ENCODE measurements at regions not wholly inside any gene's neighbourhood (a gene's known extent, or its start where the extent isn't known, plus 50 kb on each side); places are given as distances from the start of the nearest gene placed in this dataset.

DNA sequence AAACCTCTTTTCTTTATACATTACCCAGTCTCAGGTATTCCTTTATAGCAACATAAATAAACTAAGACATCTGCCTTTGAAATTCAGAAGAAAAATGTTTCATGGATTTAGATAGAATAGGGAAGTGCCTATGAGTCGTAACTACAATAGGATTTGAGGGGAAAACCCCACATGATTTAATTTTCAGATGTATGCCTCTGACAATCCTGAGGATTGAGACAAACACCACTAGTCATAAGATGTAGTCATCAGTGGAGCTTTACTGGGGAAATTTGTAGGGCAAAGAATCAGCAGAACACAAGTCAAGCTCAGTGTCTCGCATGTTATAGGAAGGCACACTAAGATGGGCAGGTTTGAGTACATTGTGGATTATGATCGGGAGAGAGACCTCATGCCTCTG lies 566.4 kb downstream of the BMP2 start:
- in situ Hi-C loops (cut with MboI), result no loop called here
- peak; percentile 1 for DNase-seq
- no peaks in the 10 kb centered on the region for H4K20me1 ChIP-seq (ENCODE audit: insufficient read depth)
- no peaks in the 10 kb centered on the region for H3K79me2 ChIP-seq (ENCODE audit: insufficient read depth)
- H3K9me2 ChIP-seq (ENCODE audit: insufficient read depth), result no peaks in the 10 kb centered on the region
- H2AFZ ChIP-seq, result no peak overlapping the region
- WGBS, 2 experiments (ENCODE audit: low coverage in 1 of 2, low lambda C conversion rate in 2 of 2, missing lambda C conversion rate in 2 of 2), result 62 to 75% methylated on average over 3 of the region's 3 CpGs
- H3K9me3 ChIP-seq (ENCODE audit: low read depth), result no peaks in the 10 kb centered on the region
- no peaks in the 10 kb centered on the region for H3K27me3 ChIP-seq (replicated peaks; ENCODE audit: insufficient read depth)
- H3F3A ChIP-seq (ENCODE audit: insufficient read depth), result no peaks in the 10 kb centered on the region
- no peak for TF ChIP-seq EZH2 (IDR thresholded peaks at IDR 0.05; ENCODE audit: insufficient read depth, poor library complexity, severe bottlenecking)
- TF ChIP-seq EZH2phosphoT487 (IDR thresholded peaks at IDR 0.05; ENCODE audit: insufficient read depth, low read depth), result no peak
- no peak overlapping the region for H3K9ac ChIP-seq
- no peak overlapping the region for H3K4me2 ChIP-seq (ENCODE audit: unreplicated experiment)
- H3K4me1 ChIP-seq (ENCODE audit: insufficient read depth), result no peaks in the 10 kb centered on the region
- H3K36me3 ChIP-seq (ENCODE audit: low read depth), result no peaks in the 10 kb centered on the region
- no peak overlapping the region for H3K4me3 ChIP-seq
- no peak overlapping the region for H3K27ac ChIP-seq

DNA sequence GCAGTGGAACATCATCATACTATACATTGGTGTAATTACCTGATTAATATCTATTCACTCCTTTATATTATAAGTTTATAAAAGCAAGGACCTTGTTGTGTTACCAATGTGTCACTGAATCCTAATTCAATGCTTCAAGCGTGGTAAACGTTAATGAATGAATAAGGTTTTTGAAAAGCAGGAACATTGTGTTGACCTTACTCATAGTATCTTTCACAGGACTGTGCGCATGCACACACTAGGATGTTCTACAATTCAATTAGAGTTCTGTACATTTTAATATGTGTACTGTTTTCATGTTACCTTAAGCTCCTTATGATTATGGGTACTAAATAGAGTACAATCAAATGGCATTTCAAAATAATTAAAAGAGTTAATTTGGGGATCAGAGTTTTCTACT lies 578.5 kb downstream of the BMP2 start:
- H3F3A ChIP-seq (ENCODE audit: insufficient read depth), result no peaks in the 10 kb centered on the region
- no peak overlapping the region for H3K27ac ChIP-seq
- TF ChIP-seq EZH2phosphoT487 (IDR thresholded peaks at IDR 0.05; ENCODE audit: insufficient read depth, low read depth), result no peak
- no peak for TF ChIP-seq EZH2 (IDR thresholded peaks at IDR 0.05; ENCODE audit: insufficient read depth, poor library complexity, severe bottlenecking)
- no peaks in the 10 kb centered on the region for H3K4me1 ChIP-seq (ENCODE audit: insufficient read depth)
- H4K20me1 ChIP-seq (ENCODE audit: insufficient read depth), result no peaks in the 10 kb centered on the region
- in situ Hi-C loops (cut with MboI), result no loop called here
- no peaks in the 10 kb centered on the region for H3K27me3 ChIP-seq (replicated peaks; ENCODE audit: insufficient read depth)
- H3K4me3 ChIP-seq, result no peak overlapping the region
- H3K36me3 ChIP-seq (ENCODE audit: low read depth), result no peaks in the 10 kb centered on the region
- no peak overlapping the region for H3K4me2 ChIP-seq (ENCODE audit: unreplicated experiment)
- no peak for DNase-seq
- 78 to 81% methylated on average over 3 of the region's 3 CpGs for WGBS, 2 experiments (ENCODE audit: low coverage in 1 of 2, low lambda C conversion rate in 2 of 2, missing lambda C conversion rate in 2 of 2)
- H3K9me2 ChIP-seq (ENCODE audit: insufficient read depth), result no peaks in the 10 kb centered on the region
- H3K9ac ChIP-seq, result no peak overlapping the region
- no peak overlapping the region for H2AFZ ChIP-seq
- H3K79me2 ChIP-seq (ENCODE audit: insufficient read depth), result no peaks in the 10 kb centered on the region
- H3K9me3 ChIP-seq (ENCODE audit: low read depth), result no peaks in the 10 kb centered on the region

DNA sequence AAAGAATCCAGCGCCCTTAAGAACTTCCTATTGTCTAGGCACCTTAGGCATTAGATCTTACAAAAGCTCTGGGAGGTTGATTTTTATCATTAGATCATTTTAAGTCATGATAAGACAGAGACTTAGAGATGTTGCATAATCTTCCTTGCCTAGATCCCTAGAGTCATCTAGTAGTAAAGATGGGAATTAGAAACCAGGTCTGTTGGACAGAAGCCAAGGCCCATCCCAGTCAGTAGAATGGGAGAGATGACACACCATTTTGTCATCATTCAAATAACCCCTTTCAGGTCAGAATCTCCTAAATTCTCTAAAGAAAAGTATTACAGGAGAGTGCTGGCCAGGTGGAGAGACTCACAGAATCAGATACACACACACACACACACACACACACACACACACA lies 579.1 kb downstream of the BMP2 start:
- Histone ChIP-seq H3K27ac (no peak overlapping the region), H4K20me1 (ENCODE audit: insufficient read depth) (no peaks in the 10 kb centered on the region), H3K4me2 (ENCODE audit: unreplicated experiment) (no peak overlapping the region), H3K4me3 (no peak overlapping the region), H3K9ac (no peak overlapping the region), H3K27me3 (replicated peaks; ENCODE audit: insufficient read depth) (no peaks in the 10 kb centered on the region), H2AFZ (no peak overlapping the region), H3F3A (ENCODE audit: insufficient read depth) (no peaks in the 10 kb centered on the region), H3K9me2 (ENCODE audit: insufficient read depth) (no peaks in the 10 kb centered on the region), H3K4me1 (ENCODE audit: insufficient read depth) (no peaks in the 10 kb centered on the region), H3K9me3 (ENCODE audit: low read depth) (no peaks in the 10 kb centered on the region), H3K36me3 (ENCODE audit: low read depth) (no peaks in the 10 kb centered on the region), H3K79me2 (ENCODE audit: insufficient read depth) (no peaks in the 10 kb centered on the region)
- peak; percentile 1 for DNase-seq
- TF ChIP-seq EZH2phosphoT487 (IDR thresholded peaks at IDR 0.05; ENCODE audit: insufficient read depth, low read depth), result no peak
- TF ChIP-seq EZH2 (IDR thresholded peaks at IDR 0.05; ENCODE audit: insufficient read depth, poor library complexity, severe bottlenecking), result no peak
- 92 to 100% methylated on average over 1 of the region's 1 CpG for WGBS, 2 experiments (ENCODE audit: low coverage in 1 of 2, low lambda C conversion rate in 2 of 2, missing lambda C conversion rate in 2 of 2)
- in situ Hi-C loops (cut with MboI), result no loop called here

DNA sequence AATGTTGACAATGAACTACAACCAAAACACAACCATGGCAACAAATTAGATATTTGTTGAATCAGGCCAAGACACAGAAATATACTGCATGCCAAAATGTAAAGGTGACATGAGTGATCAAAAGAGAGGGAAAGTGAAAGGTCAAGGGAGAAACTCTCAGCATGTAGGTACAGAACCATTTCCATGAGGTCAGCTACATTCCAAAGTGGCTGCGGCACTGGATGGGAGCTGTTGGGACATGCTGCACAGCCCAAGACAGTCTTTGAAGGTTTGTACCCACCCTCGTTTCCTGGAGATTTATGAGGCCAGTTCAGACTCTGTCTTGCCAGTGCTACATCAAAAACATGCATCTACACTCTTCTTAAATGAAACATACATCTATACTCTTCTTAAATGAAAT lies 579.9 kb downstream of the BMP2 start:
- Histone ChIP-seq H3K9me2 (ENCODE audit: insufficient read depth) (no peaks in the 10 kb centered on the region), H4K20me1 (ENCODE audit: insufficient read depth) (no peaks in the 10 kb centered on the region), H3F3A (ENCODE audit: insufficient read depth) (no peaks in the 10 kb centered on the region), H3K27me3 (replicated peaks; ENCODE audit: insufficient read depth) (no peaks in the 10 kb centered on the region), H3K36me3 (ENCODE audit: low read depth) (no peaks in the 10 kb centered on the region), H2AFZ (no peak overlapping the region), H3K79me2 (ENCODE audit: insufficient read depth) (no peaks in the 10 kb centered on the region), H3K27ac (no peak overlapping the region), H3K4me1 (ENCODE audit: insufficient read depth) (no peaks in the 10 kb centered on the region), H3K4me2 (ENCODE audit: unreplicated experiment) (no peak overlapping the region), H3K4me3 (no peak overlapping the region), H3K9ac (no peak overlapping the region), H3K9me3 (ENCODE audit: low read depth) (no peaks in the 10 kb centered on the region)
- in situ Hi-C loops (cut with MboI), result no loop called here
- TF ChIP-seq EZH2 (IDR thresholded peaks at IDR 0.05; ENCODE audit: insufficient read depth, poor library complexity, severe bottlenecking) (no peak), EZH2phosphoT487 (IDR thresholded peaks at IDR 0.05; ENCODE audit: insufficient read depth, low read depth) (no peak)
- 64 to 66% methylated on average over 2 of the region's 2 CpGs for WGBS, 2 experiments (ENCODE audit: low coverage in 1 of 2, low lambda C conversion rate in 2 of 2, missing lambda C conversion rate in 2 of 2)
- DNase-seq, result no peak

DNA sequence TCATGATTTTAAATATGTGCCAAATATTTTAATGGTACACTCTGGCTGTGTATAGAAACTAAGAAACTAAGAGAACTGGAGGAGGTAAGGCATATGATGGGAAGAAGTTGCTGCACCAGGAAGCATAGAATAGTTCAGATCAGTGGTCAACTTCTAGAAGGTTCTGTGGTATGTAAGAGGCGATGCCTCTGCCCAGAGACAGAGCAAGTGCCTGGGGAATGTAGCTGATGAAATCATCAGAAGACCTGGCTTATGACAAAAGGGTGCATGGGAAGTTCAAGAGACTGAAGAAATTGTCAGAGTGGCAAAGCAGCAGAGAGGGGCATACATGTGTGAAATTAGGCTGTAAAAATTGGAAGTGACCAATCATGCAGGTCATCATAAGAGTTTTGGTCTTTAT lies 580.8 kb downstream of the BMP2 start:
- in situ Hi-C loops (cut with MboI), result no loop called here
- Histone ChIP-seq H3K27me3 (replicated peaks; ENCODE audit: insufficient read depth) (no peaks in the 10 kb centered on the region), H3K9ac (no peak overlapping the region), H3K36me3 (ENCODE audit: low read depth) (no peaks in the 10 kb centered on the region), H3K4me1 (ENCODE audit: insufficient read depth) (no peaks in the 10 kb centered on the region), H3K4me3 (no peak overlapping the region), H3K79me2 (ENCODE audit: insufficient read depth) (no peaks in the 10 kb centered on the region), H3K9me2 (ENCODE audit: insufficient read depth) (no peaks in the 10 kb centered on the region), H4K20me1 (ENCODE audit: insufficient read depth) (no peaks in the 10 kb centered on the region), H3K9me3 (ENCODE audit: low read depth) (no peaks in the 10 kb centered on the region), H3F3A (ENCODE audit: insufficient read depth) (no peaks in the 10 kb centered on the region), H2AFZ (no peak overlapping the region), H3K4me2 (ENCODE audit: unreplicated experiment) (no peak overlapping the region), H3K27ac (no peak overlapping the region)
- 61 to 82% methylated on average over 1 of the region's 1 CpG for WGBS, 2 experiments (ENCODE audit: low coverage in 1 of 2, low lambda C conversion rate in 2 of 2, missing lambda C conversion rate in 2 of 2)
- TF ChIP-seq EZH2 (IDR thresholded peaks at IDR 0.05; ENCODE audit: insufficient read depth, poor library complexity, severe bottlenecking), result no peak
- TF ChIP-seq EZH2phosphoT487 (IDR thresholded peaks at IDR 0.05; ENCODE audit: insufficient read depth, low read depth), result no peak
- peak; percentile 15 for DNase-seq

All from GM23248 (cell line).